Activated CD4-positive, alpha-beta T cell treated with anti-CD3 and anti-CD28 coated beads for 36 hours (primary cell): ENCODE measurements at regions not wholly inside any gene's neighbourhood (a gene's known extent, or its start where the extent isn't known, plus 50 kb on each side); places are given as distances from the start of the nearest gene placed in this dataset.

ENCODE experiments used
- ATAC-seq: fragments of 200-7000 bp; cut with Tn5 transposase; one replicate; pipeline ENCODE4 v1.10.0; 2021; ENCODE audit warnings: mild to moderate bottlenecking, moderate library complexity
- CTCF ChIA-PET: fragments of 350-600 bp; sonication (Branson Sonifier 250); formaldehyde crosslinking; loops from one replicate; lab custom pipeline; 2021; ENCODE audit warnings: antibody characterized with exemption; lab: Charles Lee
- POLR2A ChIA-PET: fragments of 350-600 bp; sonication (Branson Sonifier 250); formaldehyde crosslinking; loops from one replicate; lab custom pipeline; 2021; ENCODE audit warnings: antibody characterized with exemption, inconsistent platforms; lab: Charles Lee
- DNase-seq: peaks from one replicate; pipeline ENCODE4 v3.0.0-alpha.2; 2020
- H3K27ac Mint-ChIP-seq: one replicate; pipeline ENCODE4 v1.8.0; 2021; ENCODE audit warnings: mixed read lengths
- H3K27me3 Mint-ChIP-seq: one replicate; pipeline ENCODE4 v1.8.0; 2021; ENCODE audit warnings: mixed read lengths
- H3K36me3 Mint-ChIP-seq: one replicate; pipeline ENCODE4 v1.8.0; 2021; ENCODE audit warnings: low read depth, mixed read lengths
- H3K4me1 Mint-ChIP-seq: one replicate; pipeline ENCODE4 v1.8.0; 2021; ENCODE audit warnings: mixed read lengths
- H3K4me3 Mint-ChIP-seq: one replicate; pipeline ENCODE4 v1.8.0; 2021; ENCODE audit warnings: mild to moderate bottlenecking, moderate library complexity, mixed read lengths
- H3K9me3 Mint-ChIP-seq: one replicate; pipeline ENCODE4 v1.8.0; 2021; ENCODE audit warnings: low read depth, mixed read lengths
- intact Hi-C, 2 experiments: fragments of 100-400 bp; cut with DNase I in 1 of 2; cut with micrococcal nuclease in 1 of 2; formaldehyde crosslinking; loops; one replicate each; pipeline versions ENCODE4 v1.14.2 to v1.15.1; 2022 to 2024; cut with DNase I, micrococcal nuclease

GRCh38 chr5:89513299-89514044 lies 630.5 kb upstream of the MEF2C start:
- DNase-seq = no peak
- ChIA-PET CTCF (no interaction called here), POLR2A (no interaction called here)
- ATAC-seq = no peak
- Mint-ChIP-seq H3K27me3 (no peaks in the 10 kb centered on the region), H3K4me1 (no peaks in the 10 kb centered on the region), H3K9me3 (no peaks in the 10 kb centered on the region), H3K36me3 (no peaks in the 10 kb centered on the region), H3K27ac (no peak overlapping the region), H3K4me3 (no peak overlapping the region)
- intact Hi-C loops = no loop called here

- intact Hi-C loops = no loop called here
- Mint-ChIP-seq H3K36me3 (no peaks in the 10 kb centered on the region), H3K27me3 (no peaks in the 10 kb centered on the region), H3K9me3 (no peaks in the 10 kb centered on the region), H3K4me3 (no peak overlapping the region), H3K27ac (no peak overlapping the region), H3K4me1 (no peaks in the 10 kb centered on the region)
- no peak for ATAC-seq
- DNase-seq = no peak
- ChIA-PET CTCF (no interaction called here), POLR2A (no interaction called here)
Observed at GRCh38 chr5:89504051-89504450, 621.1 kb upstream of the MEF2C start.

GRCh38 chr5:89499787-89500186 lies 616.8 kb upstream of the MEF2C start:
- H3K4me1 Mint-ChIP-seq = no peaks in the 10 kb centered on the region
- ChIA-PET POLR2A (no interaction called here), CTCF (no interaction called here)
- no peak overlapping the region for H3K4me3 Mint-ChIP-seq
- DNase-seq = no peak
- intact Hi-C loops = no loop called here
- no peaks in the 10 kb centered on the region for H3K27me3 Mint-ChIP-seq
- no peak for ATAC-seq
- H3K36me3 Mint-ChIP-seq = no peaks in the 10 kb centered on the region
- no peak overlapping the region for H3K27ac Mint-ChIP-seq
- no peaks in the 10 kb centered on the region for H3K9me3 Mint-ChIP-seq

GRCh38 chr5:89498699-89499098 lies 615.7 kb upstream of the MEF2C start:
- CTCF ChIA-PET = interaction anchor here (0.6 to 0.7 kb wide), 2 partner anchors 480 to 1675 kb away, joined by 3 to 5 read pairs; no protein-coding TSS in a partner anchor
- Mint-ChIP-seq H3K4me3 (no peak overlapping the region), H3K9me3 (no peaks in the 10 kb centered on the region), H3K4me1 (no peaks in the 10 kb centered on the region), H3K36me3 (no peaks in the 10 kb centered on the region), H3K27ac (no peak overlapping the region), H3K27me3 (no peaks in the 10 kb centered on the region)
- no peak for ATAC-seq
- POLR2A ChIA-PET = interaction anchor here (0.7 kb wide), 1 partner anchor 519 kb away, joined by 11 read pairs; no protein-coding TSS in a partner anchor
- DNase-seq = no peak
- intact Hi-C loops = no loop called here

GRCh38 chr5:89493414-89493813 lies 610.4 kb upstream of the MEF2C start:
- POLR2A ChIA-PET = no interaction called here
- CTCF ChIA-PET = no interaction called here
- H3K9me3 Mint-ChIP-seq = no peaks in the 10 kb centered on the region
- H3K36me3 Mint-ChIP-seq = no peaks in the 10 kb centered on the region
- ATAC-seq (no peak), DNase-seq (no peak)
- no peaks in the 10 kb centered on the region for H3K27me3 Mint-ChIP-seq
- H3K4me1 Mint-ChIP-seq = no peaks in the 10 kb centered on the region
- no peak overlapping the region for H3K4me3 Mint-ChIP-seq
- H3K27ac Mint-ChIP-seq = no peak overlapping the region
- intact Hi-C loops = no loop called here

- Mint-ChIP-seq H3K36me3 (no peaks in the 10 kb centered on the region), H3K4me3 (no peak overlapping the region), H3K4me1 (no peaks in the 10 kb centered on the region), H3K9me3 (no peaks in the 10 kb centered on the region), H3K27ac (no peak overlapping the region), H3K27me3 (no peaks in the 10 kb centered on the region)
- DNase-seq (no peak), ATAC-seq (no peak)
- CTCF ChIA-PET = no interaction called here
- intact Hi-C loops = no loop called here
- POLR2A ChIA-PET = no interaction called here
Observed at GRCh38 chr5:89484962-89485361, 602.0 kb upstream of the MEF2C start.

- intact Hi-C loops = no loop called here
- Mint-ChIP-seq H3K9me3 (no peaks in the 10 kb centered on the region), H3K4me3 (no peak overlapping the region), H3K36me3 (no peaks in the 10 kb centered on the region), H3K27ac (no peak overlapping the region), H3K4me1 (no peaks in the 10 kb centered on the region), H3K27me3 (no peaks in the 10 kb centered on the region)
- CTCF ChIA-PET = no interaction called here
- DNase-seq = no peak
- no peak for ATAC-seq
- POLR2A ChIA-PET = no interaction called here
Observed at GRCh38 chr5:89480406-89481007, 597.5 kb upstream of the MEF2C start.

- ChIA-PET POLR2A (no interaction called here), CTCF (no interaction called here)
- no peak overlapping the region for H3K27ac Mint-ChIP-seq
- peaks cover 2% of the 10 kb centered on the region for H3K27me3 Mint-ChIP-seq
- ATAC-seq (no peak), DNase-seq (no peak)
- intact Hi-C loops = no loop called here
- no peaks in the 10 kb centered on the region for H3K9me3 Mint-ChIP-seq
- no peak overlapping the region for H3K4me3 Mint-ChIP-seq
- no peaks in the 10 kb centered on the region for H3K36me3 Mint-ChIP-seq
- no peaks in the 10 kb centered on the region for H3K4me1 Mint-ChIP-seq
Observed at GRCh38 chr5:89478851-89479250, 595.9 kb upstream of the MEF2C start.

GRCh38 chr5:89473196-89473595 lies 590.2 kb upstream of the MEF2C start:
- POLR2A ChIA-PET = no interaction called here
- intact Hi-C loops = no loop called here
- Mint-ChIP-seq H3K9me3 (no peaks in the 10 kb centered on the region), H3K27me3 (peaks cover 2% of the 10 kb centered on the region), H3K36me3 (no peaks in the 10 kb centered on the region), H3K4me1 (no peaks in the 10 kb centered on the region), H3K27ac (no peak overlapping the region), H3K4me3 (no peak overlapping the region)
- ATAC-seq = no peak
- CTCF ChIA-PET = no interaction called here
- DNase-seq = no peak

- Mint-ChIP-seq H3K4me3 (no peak overlapping the region), H3K36me3 (no peaks in the 10 kb centered on the region)
- CTCF ChIA-PET = no interaction called here
Observed at GRCh38 chr5:89471541-89471940, 588.6 kb upstream of the MEF2C start.

GRCh38 chr5:89471115-89471514 lies 588.1 kb upstream of the MEF2C start:
- CTCF ChIA-PET = no interaction called here
- POLR2A ChIA-PET = no interaction called here

More at GRCh38 chr5:89471541-89471940, 588.6 kb upstream of the MEF2C start:
- Mint-ChIP-seq H3K9me3 (no peaks in the 10 kb centered on the region), H3K27me3 (peaks cover 2% of the 10 kb centered on the region), H3K27ac (no peak overlapping the region), H3K4me1 (no peaks in the 10 kb centered on the region)
- intact Hi-C loops = no loop called here
- DNase-seq = no peak
- POLR2A ChIA-PET = no interaction called here
- ATAC-seq = no peak

GRCh38 chr5:89470658-89471057 lies 587.7 kb upstream of the MEF2C start:
- no peaks in the 10 kb centered on the region for H3K36me3 Mint-ChIP-seq
- ChIA-PET CTCF (no interaction called here), POLR2A (no interaction called here)
- no peak overlapping the region for H3K4me3 Mint-ChIP-seq
- intact Hi-C loops = no loop called here
- H3K4me1 Mint-ChIP-seq = no peaks in the 10 kb centered on the region
- ATAC-seq (no peak), DNase-seq (no peak)
- H3K27me3 Mint-ChIP-seq = peaks cover 2% of the 10 kb centered on the region
- no peaks in the 10 kb centered on the region for H3K9me3 Mint-ChIP-seq
- no peak overlapping the region for H3K27ac Mint-ChIP-seq

More at GRCh38 chr5:89471115-89471514, 588.1 kb upstream of the MEF2C start:
- Mint-ChIP-seq H3K27me3 (peaks cover 2% of the 10 kb centered on the region), H3K9me3 (no peaks in the 10 kb centered on the region), H3K4me3 (no peak overlapping the region), H3K36me3 (no peaks in the 10 kb centered on the region), H3K4me1 (no peaks in the 10 kb centered on the region), H3K27ac (no peak overlapping the region)
- no peak for ATAC-seq
- DNase-seq = no peak
- intact Hi-C loops = no loop called here
